ENCODE measurements at regions not wholly inside any gene's neighbourhood (a gene's known extent, or its start where the extent isn't known, plus 50 kb on each side); places are given as distances from the start of the nearest gene placed in this dataset.

- Histone ChIP-seq H3K27me3 (ENCODE audit: low read depth, low read length) (no peaks in the 10 kb centered on the region), H3K79me2 (ENCODE audit: low read length) (no peaks in the 10 kb centered on the region), H3K27ac (ENCODE audit: low read length) (no peak overlapping the region), H3K9me3 (ENCODE audit: insufficient read depth, low read length) (no peaks in the 10 kb centered on the region), H3K4me2 (ENCODE audit: low read length) (no peak overlapping the region), H3K9ac (ENCODE audit: low read length) (no peak overlapping the region), H3K4me3 (ENCODE audit: low read length) (no peak overlapping the region), H2AFZ (ENCODE audit: low read depth, low read length) (no peak overlapping the region), H3K4me1 (ENCODE audit: low read length) (no peaks in the 10 kb centered on the region), H4K20me1 (ENCODE audit: insufficient read depth, low read length) (no peaks in the 10 kb centered on the region), H3K36me3 (replicated peaks; ENCODE audit: low read depth, low read length) (no peaks in the 10 kb centered on the region)
- TF ChIP-seq CTCF (IDR thresholded peaks at IDR 0.05; ENCODE audit: low read depth, low read length) (peak; percentile 66), EZH2phosphoT487 (IDR thresholded peaks at IDR 0.05; ENCODE audit: low read depth) (no peak)
These were observed 122.4 kb upstream of the NLRP1 start for GRCh38 chr17:5706577-5707210.

- H3K79me2 ChIP-seq (ENCODE audit: low read length), result no peaks in the 10 kb centered on the region
- TF ChIP-seq CTCF (IDR thresholded peaks at IDR 0.05; ENCODE audit: low read depth, low read length) (no peak), EZH2phosphoT487 (IDR thresholded peaks at IDR 0.05; ENCODE audit: low read depth) (no peak)
- no peak overlapping the region for H3K9ac ChIP-seq (ENCODE audit: low read length)
- H3K4me3 ChIP-seq (ENCODE audit: low read length), result no peak overlapping the region
- H3K4me1 ChIP-seq (ENCODE audit: low read length), result no peaks in the 10 kb centered on the region
- no peaks in the 10 kb centered on the region for H3K36me3 ChIP-seq (replicated peaks; ENCODE audit: low read depth, low read length)
- H3K9me3 ChIP-seq (ENCODE audit: insufficient read depth, low read length), result no peaks in the 10 kb centered on the region
- H3K27me3 ChIP-seq (ENCODE audit: low read depth, low read length), result no peaks in the 10 kb centered on the region
- H3K4me2 ChIP-seq (ENCODE audit: low read length), result no peak overlapping the region
- H4K20me1 ChIP-seq (ENCODE audit: insufficient read depth, low read length), result no peaks in the 10 kb centered on the region
- H3K27ac ChIP-seq (ENCODE audit: low read length), result no peak overlapping the region
- no peak overlapping the region for H2AFZ ChIP-seq (ENCODE audit: low read depth, low read length)
These were observed 123.2 kb upstream of the NLRP1 start for GRCh38 chr17:5707482-5707881.

GRCh38 chr17:5708344-5708743, 124.0 kb upstream of the NLRP1 start:
- no peak overlapping the region for H2AFZ ChIP-seq (ENCODE audit: low read depth, low read length)
- H3K27me3 ChIP-seq (ENCODE audit: low read depth, low read length), result 0 out of 2 replicates have a peak, but pooled peaks cover 7% of the 10 kb centered on the region
- no peak overlapping the region for H3K9ac ChIP-seq (ENCODE audit: low read length)
- TF ChIP-seq CTCF (IDR thresholded peaks at IDR 0.05; ENCODE audit: low read depth, low read length) (no peak), EZH2phosphoT487 (IDR thresholded peaks at IDR 0.05; ENCODE audit: low read depth) (no peak)
- no peaks in the 10 kb centered on the region for H3K36me3 ChIP-seq (replicated peaks; ENCODE audit: low read depth, low read length)
- H3K4me1 ChIP-seq (ENCODE audit: low read length), result no peaks in the 10 kb centered on the region
- H3K4me2 ChIP-seq (ENCODE audit: low read length), result no peak overlapping the region
- H3K9me3 ChIP-seq (ENCODE audit: insufficient read depth, low read length), result no peaks in the 10 kb centered on the region
- H3K4me3 ChIP-seq (ENCODE audit: low read length), result no peak overlapping the region
- H4K20me1 ChIP-seq (ENCODE audit: insufficient read depth, low read length), result no peaks in the 10 kb centered on the region
- H3K27ac ChIP-seq (ENCODE audit: low read length), result no peak overlapping the region
- H3K79me2 ChIP-seq (ENCODE audit: low read length), result no peaks in the 10 kb centered on the region

GRCh38 chr17:5711344-5711743, 127.0 kb upstream of the NLRP1 start:
- Histone ChIP-seq H3K79me2 (ENCODE audit: low read length) (no peaks in the 10 kb centered on the region), H3K36me3 (replicated peaks; ENCODE audit: low read depth, low read length) (no peaks in the 10 kb centered on the region), H2AFZ (ENCODE audit: low read depth, low read length) (no peak overlapping the region), H3K4me2 (ENCODE audit: low read length) (no peak overlapping the region), H3K4me1 (ENCODE audit: low read length) (no peaks in the 10 kb centered on the region), H3K4me3 (ENCODE audit: low read length) (no peak overlapping the region), H3K9me3 (ENCODE audit: insufficient read depth, low read length) (no peaks in the 10 kb centered on the region), H3K27me3 (ENCODE audit: low read depth, low read length) (0 out of 2 replicates have a peak, but pooled peaks cover 10% of the 10 kb centered on the region), H3K9ac (ENCODE audit: low read length) (no peak overlapping the region), H4K20me1 (ENCODE audit: insufficient read depth, low read length) (no peaks in the 10 kb centered on the region), H3K27ac (ENCODE audit: low read length) (no peak overlapping the region)
- no peak for TF ChIP-seq CTCF (IDR thresholded peaks at IDR 0.05; ENCODE audit: low read depth, low read length)
- TF ChIP-seq EZH2phosphoT487 (IDR thresholded peaks at IDR 0.05; ENCODE audit: low read depth), result no peak
